ENCODE measurements at regions not wholly inside any gene's neighbourhood (a gene's known extent, or its start where the extent isn't known, plus 50 kb on each side); places are given as distances from the start of the nearest gene placed in this dataset.

- Histone ChIP-seq H3K56ac (ENCODE audit: insufficient read length, low read depth, low read length) (no peak overlapping the region), H2AK5ac (ENCODE audit: insufficient read length, low read length) (no peak overlapping the region), H3K79me2 (ENCODE audit: insufficient read depth, low read length) (no peaks in the 10 kb centered on the region), H2AFZ (ENCODE audit: low read length) (no peak overlapping the region), H3K23ac (ENCODE audit: insufficient read length, low read depth, low read length) (no peak overlapping the region), H4K91ac (ENCODE audit: insufficient read length, low read depth, low read length) (no peak overlapping the region), H4K20me1 (ENCODE audit: control insufficient read depth, insufficient read depth, insufficient read length) (no peaks in the 10 kb centered on the region), H3K4me1 (ENCODE audit: insufficient read depth, low read length) (no peaks in the 10 kb centered on the region; the same call in 1 of the 2 replicates), H3K14ac (ENCODE audit: insufficient read depth, low read length) (no peak overlapping the region), H3K9ac (ENCODE audit: extremely low read depth, insufficient read length, low read length) (no peak overlapping the region), H2BK12ac (ENCODE audit: insufficient read length, low read depth, low read length) (no peak overlapping the region), H3K27ac (ENCODE audit: insufficient read length, low read depth, low read length) (no peak overlapping the region), H4K8ac (replicated peaks; ENCODE audit: insufficient read length, low read depth, low read length) (no peak overlapping the region), H2BK20ac (ENCODE audit: low read depth, low read length, poor library complexity, severe bottlenecking) (no peak overlapping the region), H3K79me1 (ENCODE audit: insufficient read depth, low read depth, low read length, poor library complexity, severe bottlenecking) (no peaks in the 10 kb centered on the region), H2BK15ac (ENCODE audit: low read depth, low read length) (no peak overlapping the region), H3K4ac (ENCODE audit: low read depth, low read length) (no peak overlapping the region), H2BK5ac (ENCODE audit: insufficient read length, low read length) (no peak overlapping the region), H3T11ph (ENCODE audit: low read length) (no peak overlapping the region), H3K23me2 (ENCODE audit: insufficient read length, low read depth, low read length, poor library complexity, severe bottlenecking) (no peaks in the 10 kb centered on the region), H3K9me3 (ENCODE audit: control insufficient read depth, low read depth, low read length) (no peaks in the 10 kb centered on the region), H4K5ac (ENCODE audit: insufficient read length, low read depth, low read length) (no peak overlapping the region), H3K18ac (ENCODE audit: insufficient read length, low read depth, low read length) (no peak overlapping the region), H3K27me3 (ENCODE audit: insufficient read depth, low read length) (no peaks in the 10 kb centered on the region), H3K4me2 (ENCODE audit: insufficient read depth, insufficient read length, low read length) (no peak overlapping the region), H2BK120ac (ENCODE audit: low read depth, low read length, poor library complexity, severe bottlenecking) (no peak overlapping the region)
- H3K4me3 Mint-ChIP-seq: no peak overlapping the region
- no peak for TF ChIP-seq CTCF (conservative IDR thresholded peaks at IDR 0.05)
- no peak for DNase-seq
- H3K4me1 Mint-ChIP-seq: no peaks in the 10 kb centered on the region
- no peaks in the 10 kb centered on the region for H3K9me3 Mint-ChIP-seq
- no peaks in the 10 kb centered on the region for H3K36me3 Mint-ChIP-seq (ENCODE audit: insufficient read depth in 1 of 3, low read depth in 3 of 3)
- no peaks in the 10 kb centered on the region for H3K27me3 Mint-ChIP-seq (ENCODE audit: low read depth)
- WGBS (ENCODE audit: extremely low coverage, insufficient read length, low lambda C conversion rate): no CpG with 5 or more reads among the region's 4 CpGs
- no peak overlapping the region for H3K27ac Mint-ChIP-seq
These were observed 315.9 kb upstream of the ZEB2 start for GRCh38 chr2:144835634-144836350.
